ENCODE measurements at regions not wholly inside any gene's neighbourhood (a gene's known extent, or its start where the extent isn't known, plus 50 kb on each side); places are given as distances from the start of the nearest gene placed in this dataset.

DNA sequence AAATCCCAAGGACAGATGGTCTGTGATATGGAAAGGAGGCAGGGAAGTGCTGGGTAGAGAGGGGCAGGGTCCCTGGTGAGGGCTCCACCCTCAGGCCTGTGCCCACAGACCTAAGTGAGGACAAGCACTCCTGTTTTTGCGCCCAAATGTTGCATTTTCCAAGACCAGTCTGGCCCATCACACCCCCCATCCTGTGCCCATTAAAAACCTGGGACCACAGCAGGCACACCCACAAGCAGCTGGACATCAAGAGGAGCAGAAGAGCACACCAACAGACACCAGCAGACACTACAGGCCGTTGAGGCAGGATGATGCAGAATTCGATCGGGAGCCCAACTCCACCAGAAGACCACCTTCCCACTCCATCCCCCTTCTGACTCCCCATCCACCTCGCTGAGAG is 72.8 kb downstream of the DMRTA2 start:
- TF ChIP-seq, protein P1, sequence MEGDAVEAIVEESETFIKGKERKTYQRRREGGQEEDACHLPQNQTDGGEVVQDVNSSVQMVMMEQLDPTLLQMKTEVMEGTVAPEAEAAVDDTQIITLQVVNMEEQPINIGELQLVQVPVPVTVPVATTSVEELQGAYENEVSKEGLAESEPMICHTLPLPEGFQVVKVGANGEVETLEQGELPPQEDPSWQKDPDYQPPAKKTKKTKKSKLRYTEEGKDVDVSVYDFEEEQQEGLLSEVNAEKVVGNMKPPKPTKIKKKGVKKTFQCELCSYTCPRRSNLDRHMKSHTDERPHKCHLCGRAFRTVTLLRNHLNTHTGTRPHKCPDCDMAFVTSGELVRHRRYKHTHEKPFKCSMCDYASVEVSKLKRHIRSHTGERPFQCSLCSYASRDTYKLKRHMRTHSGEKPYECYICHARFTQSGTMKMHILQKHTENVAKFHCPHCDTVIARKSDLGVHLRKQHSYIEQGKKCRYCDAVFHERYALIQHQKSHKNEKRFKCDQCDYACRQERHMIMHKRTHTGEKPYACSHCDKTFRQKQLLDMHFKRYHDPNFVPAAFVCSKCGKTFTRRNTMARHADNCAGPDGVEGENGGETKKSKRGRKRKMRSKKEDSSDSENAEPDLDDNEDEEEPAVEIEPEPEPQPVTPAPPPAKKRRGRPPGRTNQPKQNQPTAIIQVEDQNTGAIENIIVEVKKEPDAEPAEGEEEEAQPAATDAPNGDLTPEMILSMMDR (IDR thresholded peaks at IDR 0.05; ENCODE audit: insufficient read depth, low read length, severe bottlenecking): no peak
- H3K36me3 ChIP-seq (ENCODE audit: control insufficient read depth, insufficient read depth, low read length): no peaks in the 10 kb centered on the region
- DNase-seq (ENCODE audit: low read depth): no peak
- FAIRE-seq: no peak
- no peaks in the 10 kb centered on the region for H3K27me3 ChIP-seq (ENCODE audit: control insufficient read depth, insufficient read depth, low read length)
- no peak overlapping the region for H3K4me3 ChIP-seq (ENCODE audit: low read depth, low read length)

DNA sequence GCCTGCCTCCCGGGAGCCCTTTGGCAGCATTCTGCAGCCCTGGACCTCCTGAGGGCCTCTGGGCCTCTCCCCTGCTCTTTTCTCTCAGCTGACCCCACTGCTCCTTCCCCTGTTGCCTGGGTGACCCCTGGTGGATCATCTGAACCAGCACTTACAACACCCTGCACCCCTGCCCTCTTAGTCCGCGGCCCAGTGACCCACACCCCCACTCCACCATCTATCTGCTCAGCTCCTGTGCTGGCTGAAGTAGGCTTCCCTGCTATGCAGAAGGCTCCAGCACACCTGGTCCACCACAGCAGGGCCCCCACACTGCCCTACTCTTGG is 74.0 kb downstream of the DMRTA2 start:
- H3K36me3 ChIP-seq (ENCODE audit: control insufficient read depth, insufficient read depth, low read length): no peaks in the 10 kb centered on the region
- H3K4me3 ChIP-seq (ENCODE audit: low read depth, low read length): no peak overlapping the region
- TF ChIP-seq, protein P1 (IDR thresholded peaks at IDR 0.05; ENCODE audit: insufficient read depth, low read length, severe bottlenecking): no peak
- FAIRE-seq: no peak
- no peaks in the 10 kb centered on the region for H3K27me3 ChIP-seq (ENCODE audit: control insufficient read depth, insufficient read depth, low read length)
- no peak for DNase-seq (ENCODE audit: low read depth)

DNA sequence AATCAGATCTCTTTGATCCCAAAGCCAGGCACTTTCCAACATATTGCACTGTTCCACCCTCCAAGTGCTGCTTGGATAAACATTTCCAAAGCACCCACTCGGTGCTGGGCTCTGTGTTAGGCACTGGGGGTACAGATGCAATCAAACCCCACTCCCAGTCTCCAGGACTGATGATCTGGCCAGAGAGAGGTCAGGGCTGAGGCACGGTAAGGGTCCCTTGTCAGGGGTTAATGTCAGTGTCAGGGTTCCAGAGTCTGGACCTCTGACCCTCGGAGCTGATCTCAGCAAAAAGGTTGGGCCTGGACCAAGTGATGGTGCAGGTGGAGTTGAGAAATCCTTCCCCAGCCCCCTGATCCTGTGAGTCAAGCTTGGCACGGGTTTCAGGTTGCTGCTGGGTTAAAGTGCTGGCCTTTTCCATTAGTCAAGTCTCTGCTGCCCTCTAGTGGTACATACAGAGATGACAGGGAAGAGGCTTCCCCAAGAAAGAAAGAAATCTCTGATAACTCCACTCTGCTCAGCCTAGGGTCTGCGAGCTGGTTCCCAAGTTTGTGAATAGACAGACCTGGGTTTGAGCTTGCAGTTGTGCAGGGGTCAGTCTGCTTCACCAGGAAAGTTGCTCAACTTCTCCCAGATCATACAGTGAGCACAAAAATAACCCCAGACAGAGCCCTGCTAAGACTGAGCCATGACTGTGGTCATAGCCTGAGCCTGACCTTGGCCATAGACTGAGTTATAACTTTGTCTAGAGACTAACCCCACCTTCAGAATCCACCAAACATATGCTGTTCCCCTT is 74.6 kb downstream of the DMRTA2 start:
- peak; percentile 71 for DNase-seq (ENCODE audit: low read depth)
- TF ChIP-seq, protein P1 (IDR thresholded peaks at IDR 0.05; ENCODE audit: insufficient read depth, low read length, severe bottlenecking): peak; percentile 84
- no peak for FAIRE-seq
- Histone ChIP-seq H3K4me3 (ENCODE audit: low read depth, low read length) (no peak overlapping the region), H3K36me3 (ENCODE audit: control insufficient read depth, insufficient read depth, low read length) (no peaks in the 10 kb centered on the region), H3K27me3 (ENCODE audit: control insufficient read depth, insufficient read depth, low read length) (no peaks in the 10 kb centered on the region)

DNA sequence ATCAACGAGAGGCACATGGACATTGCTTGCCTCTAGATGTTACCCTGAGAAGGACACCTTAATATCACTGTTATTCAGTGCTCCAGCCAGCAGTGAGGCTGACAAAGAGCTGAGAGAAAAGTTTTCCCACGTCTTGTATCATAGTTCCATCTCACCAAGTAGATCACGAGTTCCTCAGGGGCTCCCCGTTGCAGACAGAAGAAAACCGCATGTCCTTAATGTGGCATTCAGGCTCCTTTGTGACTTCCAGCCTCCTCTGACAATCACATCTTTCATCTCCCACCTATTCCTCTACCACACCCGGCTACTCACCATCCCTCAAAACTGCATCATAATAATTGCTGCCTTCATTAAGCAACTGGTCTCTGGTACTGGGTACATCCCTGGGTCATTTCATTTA is 75.3 kb downstream of the DMRTA2 start:
- Histone ChIP-seq H3K36me3 (ENCODE audit: control insufficient read depth, insufficient read depth, low read length) (no peaks in the 10 kb centered on the region), H3K4me3 (ENCODE audit: low read depth, low read length) (no peak overlapping the region), H3K27me3 (ENCODE audit: control insufficient read depth, insufficient read depth, low read length) (no peaks in the 10 kb centered on the region)
- DNase-seq (ENCODE audit: low read depth) (no peak), FAIRE-seq (no peak)
- TF ChIP-seq, protein P1 (IDR thresholded peaks at IDR 0.05; ENCODE audit: insufficient read depth, low read length, severe bottlenecking): no peak

DNA sequence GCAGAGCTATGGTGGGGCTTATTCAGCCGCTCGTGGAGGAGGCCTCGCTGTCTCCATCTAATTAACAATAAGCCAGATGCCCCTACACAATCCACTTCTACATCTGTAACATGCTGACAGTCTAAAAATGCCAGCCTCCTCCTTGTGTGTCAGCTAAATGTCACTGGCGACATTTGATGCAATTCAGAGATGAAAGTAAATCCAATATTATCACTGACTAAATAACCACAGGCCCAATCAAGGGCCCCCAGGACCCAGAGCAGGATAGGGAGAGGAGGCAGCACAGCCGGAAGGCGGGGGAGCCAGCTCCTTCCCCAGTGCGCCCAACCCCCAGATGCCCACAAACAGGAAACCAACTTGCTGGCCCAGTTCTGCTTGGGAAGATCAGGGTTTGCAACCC is 76.6 kb downstream of the DMRTA2 start:
- TF ChIP-seq, protein P1 (IDR thresholded peaks at IDR 0.05; ENCODE audit: insufficient read depth, low read length, severe bottlenecking): no peak
- DNase-seq (ENCODE audit: low read depth) (no peak), FAIRE-seq (no peak)
- H3K4me3 ChIP-seq (ENCODE audit: low read depth, low read length): no peak overlapping the region
- no peaks in the 10 kb centered on the region for H3K36me3 ChIP-seq (ENCODE audit: control insufficient read depth, insufficient read depth, low read length)
- peaks cover 4% of the 10 kb centered on the region for H3K27me3 ChIP-seq (ENCODE audit: control insufficient read depth, insufficient read depth, low read length)

DNA sequence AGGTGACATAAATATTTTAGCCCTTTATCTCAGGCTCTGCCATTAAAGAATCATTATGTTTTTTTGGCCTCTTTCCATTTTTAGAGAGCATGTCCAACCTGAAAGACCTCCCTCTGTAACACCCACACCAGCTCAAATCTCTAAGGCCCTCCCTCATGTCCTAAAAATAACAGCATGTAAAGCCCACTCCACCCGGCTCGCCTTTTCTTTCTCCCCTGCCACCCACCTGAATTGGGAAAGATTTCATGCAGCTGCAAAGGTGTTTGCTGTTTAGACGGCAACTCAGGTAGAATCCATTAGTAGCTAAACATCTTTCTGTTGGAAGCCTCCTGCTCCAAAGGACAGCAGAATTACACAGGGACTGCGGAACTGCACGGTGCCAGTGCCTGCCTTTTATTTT is 79.9 kb downstream of the DMRTA2 start:
- Histone ChIP-seq H3K36me3 (ENCODE audit: control insufficient read depth, insufficient read depth, low read length) (no peaks in the 10 kb centered on the region), H3K4me3 (ENCODE audit: low read depth, low read length) (no peak overlapping the region), H3K27me3 (ENCODE audit: control insufficient read depth, insufficient read depth, low read length) (peaks cover 4% of the 10 kb centered on the region)
- FAIRE-seq (no peak), DNase-seq (ENCODE audit: low read depth) (no peak)
- TF ChIP-seq, protein P1 (IDR thresholded peaks at IDR 0.05; ENCODE audit: insufficient read depth, low read length, severe bottlenecking): no peak
